HEK293 (cell line): ENCODE measurements at regions not wholly inside any gene's neighbourhood (a gene's known extent, or its start where the extent isn't known, plus 50 kb on each side); places are given as distances from the start of the nearest gene placed in this dataset.
"Not testable (repeated sequence)": the region's sequence is repeated elsewhere in the genome, so short reads cannot be mapped to it uniquely, and the experiment has no call there.

Experiments used
- CTCF ChIA-PET: fragments of 350-600 bp; formaldehyde crosslinking; extraction: SDS; loops from one replicate; lab custom pipeline; 2021; ENCODE audit warnings: antibody characterized with exemption; lab: Yijun Ruan, JAX
- POLR2A ChIA-PET: fragments of 300-600 bp; formaldehyde crosslinking; extraction: SDS; loops from one replicate; lab custom pipeline; 2020; ENCODE audit warnings: antibody characterized with exemption, inconsistent platforms; lab: Yijun Ruan, JAX
- H3K27ac ChIP-seq: fragments of 200-500 bp; sonication (Bioruptor generic); 2 replicates; pipeline ENCODE4 v1.5.1; 2014; ENCODE audit warnings: low read depth, low read length, control low read depth, inconsistent platforms; ENCODE audit errors: extremely low read depth
- H3K36me3 ChIP-seq, 2 experiments: fragments of 200-500 bp in 1 of 2; sonication (Bioruptor generic) in 1 of 2; 1 replicate in 1 of 2; 2 replicates in 1 of 2; pipeline ENCODE4 v1.5.1; 2014 to 2017; ENCODE audit warnings: inconsistent platforms in 2 of 2, low read length in 2 of 2; ENCODE audit not compliant: control insufficient read depth in 2 of 2, insufficient read depth in 1 of 2
- H3K4me1 ChIP-seq: fragments of 200-500 bp; sonication (Bioruptor generic); 2 replicates; pipeline ENCODE4 v1.5.1; 2014; ENCODE audit warnings: mild to moderate bottlenecking, low read length, inconsistent platforms; ENCODE audit not compliant: control insufficient read depth, insufficient read depth
- H3K4me3 ChIP-seq: 2 replicates; pipeline ENCODE4 v1.5.1; 2011; ENCODE audit warnings: low read depth, mild to moderate bottlenecking, control low read depth, low read length, moderate library complexity
- H3K9me3 ChIP-seq: fragments of 200-500 bp; sonication (Bioruptor generic); 2 replicates; pipeline ENCODE4 v1.5.1; 2014; ENCODE audit warnings: low read depth, low read length, inconsistent platforms; ENCODE audit not compliant: control insufficient read depth, insufficient read depth
- KLF1 ChIP-seq: fragments of 450-650 bp; formaldehyde crosslinking; IDR thresholded peaks from 2 replicates; pipeline ENCODE4 v1.5.1; 2016; ENCODE audit warnings: missing biosample characterization, missing genetic modification characterization
- SALL2 ChIP-seq: fragments of 450-650 bp; formaldehyde crosslinking; IDR thresholded peaks from 2 replicates; pipeline ENCODE4 v1.5.0; 2017; ENCODE audit warnings: missing biosample characterization, mild to moderate bottlenecking, missing genetic modification characterization, borderline replicate concordance
- ZBTB1 ChIP-seq: fragments of 450-650 bp; formaldehyde crosslinking; IDR thresholded peaks from 2 replicates; pipeline ENCODE4 v1.5.1; 2016; ENCODE audit warnings: missing biosample characterization, missing genetic modification characterization
- ZBTB48 ChIP-seq: fragments of 450-650 bp; formaldehyde crosslinking; IDR thresholded peaks from 2 replicates; pipeline ENCODE4 v1.5.1; 2016; ENCODE audit warnings: missing biosample characterization, missing genetic modification characterization
- ZIC2 ChIP-seq: fragments of 450-650 bp; formaldehyde crosslinking; IDR thresholded peaks from 2 replicates; pipeline ENCODE4 v1.5.1; 2016; ENCODE audit warnings: missing biosample characterization, missing genetic modification characterization
- ZNF155 ChIP-seq: fragments of 450-650 bp; formaldehyde crosslinking; IDR thresholded peaks from 2 replicates; pipeline ENCODE4 v1.5.1; 2016; ENCODE audit warnings: missing biosample characterization, missing genetic modification characterization
- ZNF2 ChIP-seq: fragments of 450-650 bp; formaldehyde crosslinking; IDR thresholded peaks from 2 replicates; pipeline ENCODE4 v1.5.1; 2016; ENCODE audit warnings: missing biosample characterization, missing genetic modification characterization
- ZNF24 ChIP-seq: fragments of 450-650 bp; formaldehyde crosslinking; IDR thresholded peaks from 2 replicates; pipeline ENCODE4 v1.5.1; 2016; ENCODE audit warnings: missing biosample characterization, missing genetic modification characterization
- ZNF394 ChIP-seq: fragments of 450-650 bp; formaldehyde crosslinking; IDR thresholded peaks from 2 replicates; pipeline ENCODE4 v1.5.1; 2016; ENCODE audit warnings: missing biosample characterization, missing genetic modification characterization, mild to moderate bottlenecking, moderate library complexity, borderline replicate concordance
- ZNF521 ChIP-seq: fragments of 450-650 bp; formaldehyde crosslinking; IDR thresholded peaks from 2 replicates; pipeline ENCODE4 v1.5.1; 2017; ENCODE audit warnings: missing biosample characterization, mild to moderate bottlenecking, missing genetic modification characterization
- ZNF549 ChIP-seq: fragments of 450-650 bp; IDR thresholded peaks from 2 replicates; pipeline ENCODE4 v1.5.1; 2018; ENCODE audit warnings: missing biosample characterization, missing genetic modification characterization, mild to moderate bottlenecking, inconsistent platforms, moderate library complexity
- ZNF624 ChIP-seq: fragments of 450-650 bp; formaldehyde crosslinking; IDR thresholded peaks from 2 replicates; pipeline ENCODE4 v1.5.1; 2017; ENCODE audit warnings: missing biosample characterization, missing genetic modification characterization
- ZNF670 ChIP-seq: fragments of 450-650 bp; formaldehyde crosslinking; IDR thresholded peaks from 2 replicates; pipeline ENCODE4 v1.5.1; 2016; ENCODE audit warnings: missing biosample characterization, missing genetic modification characterization, low read depth
- TF ChIP-seq, protein P1 (sequence below): fragments of 450-650 bp; formaldehyde crosslinking; IDR thresholded peaks from 2 replicates; pipeline ENCODE4 v1.5.1; 2017; ENCODE audit warnings: missing biosample characterization, missing genetic modification characterization
- TF ChIP-seq, protein P2 (sequence below): fragments of 450-650 bp; formaldehyde crosslinking; IDR thresholded peaks from 2 replicates; pipeline ENCODE4 v1.5.1; 2016; ENCODE audit warnings: missing biosample characterization, missing genetic modification characterization

DNA sequence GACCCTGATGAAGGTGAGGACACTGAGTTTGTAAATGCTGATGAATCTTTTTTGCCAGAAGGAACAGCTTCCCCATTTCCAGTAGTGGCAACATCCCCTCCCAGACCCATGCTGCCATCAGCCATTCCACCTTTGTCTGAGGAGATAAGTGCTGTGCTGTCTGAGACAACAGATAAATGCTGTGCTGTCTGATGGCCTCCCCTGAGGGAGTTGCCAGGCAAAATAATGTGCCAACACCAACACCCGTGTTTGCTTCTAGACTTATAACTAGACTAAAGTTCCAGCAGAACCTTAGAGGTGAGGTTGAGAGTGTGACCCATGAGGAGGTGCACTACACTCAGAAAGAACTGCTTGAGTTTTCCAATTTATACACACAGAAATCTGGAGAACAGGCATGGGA is 349.5 kb downstream of the C12orf75 start:
- ChIA-PET POLR2A (no interaction called here), CTCF (interaction anchor here (0.9 kb wide), 1 partner anchor 456 kb away, joined by 3 read pairs; no protein-coding TSS in a partner anchor)
- TF ChIP-seq ZNF670 (tag by site-specific recombination) (no peak), ZNF155 (no peak), ZNF2 (no peak)
- TF ChIP-seq, protein P1, sequence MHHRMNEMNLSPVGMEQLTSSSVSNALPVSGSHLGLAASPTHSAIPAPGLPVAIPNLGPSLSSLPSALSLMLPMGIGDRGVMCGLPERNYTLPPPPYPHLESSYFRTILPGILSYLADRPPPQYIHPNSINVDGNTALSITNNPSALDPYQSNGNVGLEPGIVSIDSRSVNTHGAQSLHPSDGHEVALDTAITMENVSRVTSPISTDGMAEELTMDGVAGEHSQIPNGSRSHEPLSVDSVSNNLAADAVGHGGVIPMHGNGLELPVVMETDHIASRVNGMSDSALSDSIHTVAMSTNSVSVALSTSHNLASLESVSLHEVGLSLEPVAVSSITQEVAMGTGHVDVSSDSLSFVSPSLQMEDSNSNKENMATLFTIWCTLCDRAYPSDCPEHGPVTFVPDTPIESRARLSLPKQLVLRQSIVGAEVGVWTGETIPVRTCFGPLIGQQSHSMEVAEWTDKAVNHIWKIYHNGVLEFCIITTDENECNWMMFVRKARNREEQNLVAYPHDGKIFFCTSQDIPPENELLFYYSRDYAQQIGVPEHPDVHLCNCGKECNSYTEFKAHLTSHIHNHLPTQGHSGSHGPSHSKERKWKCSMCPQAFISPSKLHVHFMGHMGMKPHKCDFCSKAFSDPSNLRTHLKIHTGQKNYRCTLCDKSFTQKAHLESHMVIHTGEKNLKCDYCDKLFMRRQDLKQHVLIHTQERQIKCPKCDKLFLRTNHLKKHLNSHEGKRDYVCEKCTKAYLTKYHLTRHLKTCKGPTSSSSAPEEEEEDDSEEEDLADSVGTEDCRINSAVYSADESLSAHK (tag by site-specific recombination), result no peak
- TF ChIP-seq, protein P2, sequence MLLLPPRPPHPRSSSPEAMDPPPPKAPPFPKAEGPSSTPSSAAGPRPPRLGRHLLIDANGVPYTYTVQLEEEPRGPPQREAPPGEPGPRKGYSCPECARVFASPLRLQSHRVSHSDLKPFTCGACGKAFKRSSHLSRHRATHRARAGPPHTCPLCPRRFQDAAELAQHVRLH, result no peak
- Histone ChIP-seq H3K36me3 (no peaks in the 10 kb centered on the region), H3K4me1 (no peaks in the 10 kb centered on the region), H3K9me3 (no peaks in the 10 kb centered on the region), H3K4me3 (no peak overlapping the region), H3K27ac (no peak overlapping the region)

DNA sequence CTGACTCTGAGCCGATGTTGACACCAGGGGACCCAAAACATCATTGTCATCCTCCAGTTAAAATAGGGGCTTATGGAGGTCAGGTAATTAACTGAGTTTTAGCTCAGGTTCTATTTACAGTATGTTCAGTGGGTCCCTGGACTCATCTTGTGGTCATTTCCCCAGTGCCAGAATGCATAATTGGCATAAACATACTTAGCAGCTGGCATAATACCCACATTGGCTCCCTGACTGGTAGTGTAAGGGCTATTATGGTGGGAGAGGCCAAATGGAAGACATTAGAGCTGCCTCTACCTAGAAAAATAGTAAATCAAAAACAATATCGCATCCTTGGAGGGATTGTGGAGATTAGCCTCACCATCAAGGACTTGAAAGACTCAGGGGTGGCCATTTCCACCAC is 350.9 kb downstream of the C12orf75 start:
- TF ChIP-seq ZBTB1 (tag by site-specific recombination) (no peak), ZNF521 (tag by site-specific recombination) (no peak), SALL2 (tag by site-specific recombination) (no peak), ZIC2 (tag by site-specific recombination) (no peak), ZBTB48 (no peak), ZNF624 (tag by site-specific recombination) (no peak), ZNF24 (no peak), ZNF394 (tag by site-specific recombination) (no peak), KLF1 (tag by site-specific recombination) (no peak), ZNF549 (tag by site-specific recombination) (no peak)
- no peak overlapping the region for H3K27ac ChIP-seq
- H3K4me1 ChIP-seq, result no peaks in the 10 kb centered on the region
- no peaks in the 10 kb centered on the region for H3K36me3 ChIP-seq
- no peak overlapping the region for H3K4me3 ChIP-seq
- no peaks in the 10 kb centered on the region for H3K9me3 ChIP-seq
- CTCF ChIA-PET, result interaction anchor here (0.6 kb wide), 1 partner anchor 235 kb away, joined by 3 read pairs; no protein-coding TSS in a partner anchor
- POLR2A ChIA-PET, result no interaction called here

DNA sequence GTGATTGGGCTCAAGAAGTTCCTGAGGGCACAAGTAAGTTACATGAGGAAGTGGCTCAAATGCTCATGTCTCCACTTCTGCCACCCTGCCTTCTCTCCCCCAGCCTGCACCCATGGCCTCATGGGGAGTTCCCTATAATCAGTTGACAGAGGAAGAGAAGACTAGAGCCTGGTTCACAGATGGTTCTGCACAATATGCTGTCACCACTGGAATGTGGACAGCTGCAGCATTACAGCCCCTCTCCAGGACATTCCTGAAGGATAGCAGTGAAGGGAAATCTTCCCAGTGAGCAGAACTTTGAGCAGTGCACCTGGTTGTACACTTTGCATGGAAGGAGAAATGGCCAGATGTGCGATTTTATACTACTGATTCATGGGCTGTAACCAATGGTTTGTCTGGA is 352.3 kb downstream of the C12orf75 start:
- CTCF ChIA-PET, H3K9me3 ChIP-seq, H3K27ac ChIP-seq, H3K36me3 ChIP-seq, POLR2A ChIA-PET, H3K4me1 ChIP-seq, H3K4me3 ChIP-seq: not testable (repeated sequence)

DNA sequence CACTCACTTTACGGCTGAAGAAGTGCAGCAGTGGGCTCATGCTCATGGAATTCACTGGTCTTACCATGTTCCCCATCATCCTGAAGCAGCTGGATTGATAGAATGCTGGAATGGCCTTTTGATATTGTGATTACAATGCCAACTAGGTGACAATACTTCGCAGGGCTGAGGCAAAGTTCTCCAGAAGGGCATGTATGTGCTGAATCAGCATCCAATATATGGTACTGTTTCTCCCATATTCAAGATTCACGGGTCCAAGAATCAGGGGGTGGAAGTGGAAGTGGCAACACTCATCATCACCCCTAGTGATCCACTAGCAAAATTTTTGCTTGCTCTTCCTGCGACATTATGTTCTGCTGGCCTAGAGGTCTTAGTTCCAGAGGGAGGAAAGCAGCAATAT is 353.3 kb downstream of the C12orf75 start:
- CTCF ChIA-PET, H3K4me1 ChIP-seq, H3K4me3 ChIP-seq, H3K36me3 ChIP-seq, H3K27ac ChIP-seq, POLR2A ChIA-PET, H3K9me3 ChIP-seq: not testable (repeated sequence)
